NCI-H2196 (cell line): ENCODE measurements at regions not wholly inside any gene's neighbourhood (a gene's known extent, or its start where the extent isn't known, plus 50 kb on each side); places are given as distances from the start of the nearest gene placed in this dataset.

Source experiments
- DNase-seq: peaks from one replicate; lab custom pipeline; 2025; ENCODE audit not compliant: unreplicated experiment; lab: John Stamatoyannopoulos, UW

DNA sequence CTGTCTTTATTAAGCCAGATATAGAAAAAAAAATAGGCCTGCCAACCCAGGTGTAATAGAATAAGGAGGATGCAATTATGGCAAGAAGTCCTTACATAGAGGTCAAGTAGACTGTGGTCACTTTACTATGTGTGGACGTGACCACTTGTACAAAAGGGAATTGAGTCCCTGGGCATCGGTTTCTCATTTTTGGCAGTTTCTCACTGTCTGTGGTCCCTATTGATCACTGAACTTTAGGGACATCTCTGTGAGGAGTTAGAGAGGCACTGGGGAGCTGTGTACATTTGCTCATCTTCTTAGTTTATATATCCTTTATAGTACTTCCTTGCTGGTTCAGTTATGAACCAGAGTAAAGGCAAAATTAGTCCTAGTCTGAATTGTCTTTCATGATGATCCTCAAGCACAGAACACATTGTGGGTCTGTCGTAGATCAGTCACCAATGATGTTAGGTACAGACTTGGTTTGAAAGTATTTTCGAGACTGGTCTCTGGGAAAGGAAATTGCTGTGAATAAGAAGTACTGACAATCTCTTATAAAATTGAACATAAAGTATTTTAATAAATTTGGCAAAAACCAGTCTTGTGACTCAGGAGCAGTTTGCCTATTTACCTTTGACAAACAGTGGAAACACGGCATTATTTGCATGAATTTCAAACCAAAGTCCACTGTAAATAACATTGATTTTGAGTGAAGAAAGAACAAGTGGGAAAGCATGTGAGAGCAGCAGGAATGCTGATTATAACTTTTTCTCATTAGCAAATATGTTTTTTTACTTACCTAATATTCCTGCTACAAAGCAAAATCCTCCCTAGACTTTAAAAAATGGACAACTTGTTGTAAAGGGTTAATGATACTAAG is 218.9 kb upstream of the DPH6 start:
- DNase-seq: no peak

- no peak for DNase-seq
Observed at GRCh38 chr15:35768949-35769348, 223.0 kb upstream of the DPH6 start.

GRCh38 chr15:35769656-35770055 is 223.7 kb upstream of the DPH6 start:
- DNase-seq: no peak

- DNase-seq: no peak
Observed at GRCh38 chr15:35771746-35772442, 225.9 kb upstream of the DPH6 start.

- no peak for DNase-seq
Observed at GRCh38 chr15:35774653-35775052, 228.7 kb upstream of the DPH6 start.

DNA sequence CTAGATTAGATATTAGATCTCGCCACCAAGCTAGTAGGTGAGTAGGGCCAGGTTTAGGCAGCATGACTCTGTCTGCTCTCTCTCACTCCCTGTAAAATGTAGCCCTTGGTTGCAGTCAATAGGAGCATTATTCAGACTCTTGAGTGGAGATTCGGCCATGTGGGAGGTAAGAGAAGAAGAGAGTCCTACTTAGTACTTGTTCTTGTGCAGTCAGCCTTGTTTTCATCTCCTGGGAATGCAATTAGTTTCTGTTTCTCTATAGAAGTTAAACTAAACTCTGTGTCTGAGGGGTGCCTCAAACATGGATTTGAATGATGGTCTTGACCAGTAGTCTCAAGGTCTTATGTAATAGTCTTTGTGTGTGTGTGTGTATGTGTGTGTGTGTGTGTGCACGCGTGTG is 229.5 kb upstream of the DPH6 start:
- no peak for DNase-seq

- DNase-seq: no peak
Observed at GRCh38 chr15:35777061-35777460, 231.1 kb upstream of the DPH6 start.

DNA sequence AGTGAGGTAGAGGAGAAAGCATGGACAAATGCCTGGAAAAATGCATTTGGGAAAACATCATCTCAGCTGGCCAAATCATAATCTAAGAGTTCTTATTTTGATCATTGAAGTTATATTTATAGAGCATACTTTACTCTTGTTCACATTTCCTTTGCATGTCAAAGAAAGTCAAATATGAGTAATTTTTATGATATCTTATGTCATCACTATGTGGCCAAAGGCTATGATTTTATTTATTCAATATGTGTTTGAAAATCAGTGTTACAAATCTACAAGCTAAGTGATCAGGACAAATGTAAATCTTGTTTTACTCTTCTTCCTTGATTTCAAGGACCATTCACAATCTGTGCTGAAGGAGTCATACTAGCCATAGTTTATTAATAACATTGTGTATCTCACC is 237.2 kb upstream of the DPH6 start:
- no peak for DNase-seq

DNA sequence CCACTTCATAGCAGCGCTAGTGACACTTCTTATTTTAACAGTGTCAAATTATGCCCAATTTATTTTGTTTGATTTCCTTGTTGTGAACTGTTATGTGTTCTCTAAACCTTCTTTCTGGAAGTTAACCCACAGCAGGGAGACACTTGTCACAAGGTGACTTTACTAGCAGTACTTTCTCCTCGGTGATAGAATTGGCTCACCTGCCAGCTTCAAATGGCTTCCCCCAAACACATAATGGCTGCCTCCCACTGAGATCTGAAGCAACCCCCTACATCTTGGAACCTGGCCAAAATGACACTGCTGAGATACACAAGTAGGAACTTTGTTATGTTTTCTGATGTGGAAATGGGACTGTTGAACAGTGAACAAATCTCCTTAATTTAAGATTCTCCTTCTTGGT is 238.8 kb upstream of the DPH6 start:
- DNase-seq: peak; percentile 2

GRCh38 chr15:35810007-35810406 is 264.0 kb upstream of the DPH6 start:
- no peak for DNase-seq

- no peak for DNase-seq
Observed at GRCh38 chr15:35813573-35813972, 267.6 kb upstream of the DPH6 start.

- DNase-seq: no peak
Observed at GRCh38 chr15:35818846-35819245, 272.9 kb upstream of the DPH6 start.

DNA sequence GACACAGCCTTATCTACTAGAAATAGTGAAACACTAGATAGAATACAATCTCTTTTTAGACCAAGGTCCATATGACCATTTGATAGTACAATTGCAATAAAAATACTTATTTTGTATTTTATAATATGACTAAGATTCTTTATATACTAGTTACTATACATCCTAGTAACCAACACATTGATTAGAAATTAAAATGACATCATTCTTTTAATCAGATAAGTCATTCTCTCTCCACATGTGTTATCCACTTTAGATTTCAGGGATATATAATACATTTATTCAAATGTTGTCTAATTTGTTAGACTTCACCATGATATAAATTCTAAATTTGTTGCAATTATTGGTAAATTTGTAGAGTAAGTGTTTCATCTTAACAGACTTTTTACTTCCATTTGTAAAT is 276.2 kb upstream of the DPH6 start:
- no peak for DNase-seq

- no peak for DNase-seq
Observed at GRCh38 chr15:35827141-35827540, 281.2 kb upstream of the DPH6 start.

DNA sequence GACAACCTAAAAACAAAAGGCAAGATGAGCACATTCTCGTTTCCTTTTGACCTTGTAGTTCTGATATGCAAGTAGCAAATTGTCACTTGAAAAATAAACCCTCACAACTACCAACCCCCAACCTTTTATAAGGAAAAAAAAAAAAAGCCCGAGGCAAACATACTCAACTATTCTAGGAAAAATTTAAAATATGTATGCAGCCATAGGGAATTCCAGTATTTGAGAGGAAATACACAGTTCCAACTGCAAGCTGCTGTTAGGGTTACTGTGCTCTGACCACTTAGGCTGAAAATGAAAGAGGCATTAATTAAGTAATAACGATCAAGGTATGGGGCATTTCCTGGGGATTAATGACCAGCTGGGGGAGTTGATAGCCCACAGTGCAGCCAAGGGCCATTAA is 281.9 kb upstream of the DPH6 start:
- no peak for DNase-seq

GRCh38 chr15:35833581-35833980 is 287.6 kb upstream of the DPH6 start:
- no peak for DNase-seq

DNA sequence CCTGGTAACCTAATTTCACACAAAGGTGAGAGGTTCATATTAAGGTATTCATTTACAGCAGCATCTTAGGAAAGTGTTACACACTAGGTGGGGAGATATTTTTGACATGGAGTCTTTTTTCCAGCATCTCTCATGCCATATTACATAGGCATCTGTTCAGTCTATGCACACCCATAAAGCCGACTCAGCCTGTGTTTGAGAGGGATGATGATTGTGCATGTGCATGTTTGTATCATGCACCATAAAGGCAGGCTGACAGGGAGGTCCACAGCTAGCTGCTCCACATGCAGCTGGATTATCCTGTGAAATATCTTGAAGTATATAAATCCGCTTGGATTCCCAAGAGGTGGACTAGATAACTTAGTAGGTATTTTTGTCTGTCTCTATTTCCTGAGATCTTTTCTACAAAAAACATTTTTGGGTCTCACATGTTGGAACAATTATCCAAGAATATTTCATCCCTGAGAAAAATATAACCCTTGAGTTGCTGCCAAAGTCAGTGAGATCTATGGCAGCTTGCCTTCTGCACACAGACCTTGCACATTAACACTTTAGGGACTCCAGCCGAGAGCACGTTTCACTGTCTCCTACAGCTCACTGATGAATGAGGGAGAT is 288.4 kb upstream of the DPH6 start:
- DNase-seq: no peak

GRCh38 chr15:35834866-35835265 is 288.9 kb upstream of the DPH6 start:
- DNase-seq: no peak

DNA sequence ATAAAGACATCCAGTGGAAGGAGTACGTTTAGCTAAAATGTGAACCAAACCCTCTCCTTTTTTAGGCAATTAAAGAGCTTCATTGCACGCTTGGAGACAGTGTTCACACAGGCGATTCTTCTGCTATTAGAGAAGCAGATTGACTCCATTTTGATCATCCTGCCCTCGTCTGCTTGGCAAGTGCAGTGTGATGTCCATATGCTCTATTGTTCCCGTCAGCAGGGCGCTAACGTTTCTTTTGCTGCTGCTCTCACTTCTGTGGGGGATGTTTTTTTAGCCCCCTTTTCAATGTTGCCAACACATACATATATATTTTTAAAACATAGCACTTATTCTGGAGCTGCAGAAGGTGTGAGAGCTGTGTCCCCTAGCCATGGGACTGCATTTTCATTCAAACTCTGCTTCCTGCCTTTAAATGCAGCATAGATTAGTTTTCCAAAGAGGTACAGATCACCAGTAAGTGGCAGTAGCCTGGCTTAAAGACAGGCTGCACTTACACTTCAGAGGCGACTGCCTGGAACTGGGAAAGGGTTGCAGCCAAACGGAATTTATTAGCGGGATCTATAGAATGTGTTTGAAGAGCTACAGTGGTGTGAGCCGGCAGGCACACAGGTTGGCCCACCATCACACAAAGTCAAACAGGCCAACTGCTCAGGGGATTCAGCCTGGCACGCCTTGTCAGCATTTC is 292.6 kb upstream of the DPH6 start:
- DNase-seq: no peak

GRCh38 chr15:35842631-35843030 is 296.7 kb upstream of the DPH6 start:
- no peak for DNase-seq

GRCh38 chr15:35843498-35843897 is 297.5 kb upstream of the DPH6 start:
- no peak for DNase-seq

DNA sequence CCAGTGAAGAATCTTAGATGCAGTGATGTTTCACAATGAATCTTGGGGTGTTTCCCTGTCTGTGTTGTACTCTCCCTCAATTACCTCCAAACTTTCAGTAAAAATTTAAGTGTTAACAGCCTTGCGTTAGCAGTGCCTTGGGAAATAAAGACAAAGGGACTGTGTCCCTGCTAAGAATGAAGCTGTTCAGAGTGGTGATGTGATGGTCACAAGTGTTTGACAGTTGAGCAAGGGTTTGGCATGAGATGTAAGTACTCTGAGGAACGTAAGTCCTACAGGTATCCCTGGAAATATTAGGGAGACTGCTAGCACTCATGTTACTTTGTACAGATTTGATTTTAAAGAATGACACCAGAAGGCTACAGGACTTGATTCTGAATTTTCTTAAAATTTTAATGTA is 304.3 kb upstream of the DPH6 start:
- no peak for DNase-seq
